ENCODE measurements at regions not wholly inside any gene's neighbourhood (a gene's known extent, or its start where the extent isn't known, plus 50 kb on each side); places are given as distances from the start of the nearest gene placed in this dataset.
"Not testable (repeated sequence)": the region's sequence is repeated elsewhere in the genome, so short reads cannot be mapped to it uniquely, and the experiment has no call there.

- no peak overlapping the region for H3K4me3 ChIP-seq (ENCODE audit: low read length)
- DNase-seq (ENCODE audit: low read depth, low spot score) = no peak
Measured at GRCh38 chr3:152202976-152203626, 65.6 kb upstream of the MBNL1 start.

DNA sequence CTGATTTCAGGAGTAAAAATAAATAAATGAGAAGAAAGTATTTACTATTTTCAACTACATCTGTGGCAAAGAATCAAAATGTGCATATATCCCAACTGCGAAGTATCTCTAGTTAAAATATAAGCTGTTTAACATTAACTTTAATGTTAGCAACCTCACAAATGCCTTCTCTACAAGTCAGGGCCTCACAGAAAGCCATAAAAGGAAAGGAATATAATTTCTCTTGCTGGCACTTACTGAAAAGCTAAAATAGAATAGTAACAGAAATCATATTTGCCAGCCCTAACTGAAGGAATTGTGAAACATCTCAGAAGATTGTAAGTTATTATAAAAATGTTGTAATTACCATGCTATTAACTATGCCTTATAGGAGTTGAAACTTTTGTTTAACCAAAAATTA lies 65.1 kb upstream of the MBNL1 start:
- H3K4me3 ChIP-seq (ENCODE audit: low read length) = no peak overlapping the region
- no peak for DNase-seq (ENCODE audit: low read depth, low spot score)

DNA sequence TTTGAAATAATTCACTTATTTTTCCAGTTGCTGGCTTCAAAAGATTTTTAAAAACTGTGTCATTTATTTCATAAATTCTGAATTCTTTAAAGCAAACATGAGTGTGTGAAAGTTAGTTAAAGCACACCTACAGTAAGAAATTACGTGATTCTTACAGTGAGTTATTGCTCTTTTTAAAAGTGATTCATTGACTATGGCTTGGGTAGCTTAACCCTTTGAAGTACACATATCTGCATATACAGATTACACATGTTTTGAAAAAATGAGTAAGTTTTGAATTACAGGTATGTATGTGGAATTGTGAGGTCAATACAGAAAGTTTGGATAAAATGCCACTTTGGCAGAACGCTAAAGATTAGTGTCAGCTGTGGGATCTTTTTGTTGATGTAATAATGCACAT lies 64.5 kb upstream of the MBNL1 start:
- H3K4me3 ChIP-seq (ENCODE audit: low read length) = no peak overlapping the region
- DNase-seq (ENCODE audit: low read depth, low spot score) = no peak

- no peak for DNase-seq (ENCODE audit: low read depth, low spot score)
- no peak overlapping the region for H3K4me3 ChIP-seq (ENCODE audit: low read length)
Measured at GRCh38 chr3:152205097-152205593, 63.6 kb upstream of the MBNL1 start.

GRCh38 chr3:152206243-152206760 lies 62.4 kb upstream of the MBNL1 start:
- DNase-seq (ENCODE audit: low read depth, low spot score) = no peak
- H3K4me3 ChIP-seq (ENCODE audit: low read length) = no peak overlapping the region

GRCh38 chr3:152208439-152208838 lies 60.3 kb upstream of the MBNL1 start:
- no peak for DNase-seq (ENCODE audit: low read depth, low spot score)
- H3K4me3 ChIP-seq (ENCODE audit: low read length) = no peak overlapping the region

DNA sequence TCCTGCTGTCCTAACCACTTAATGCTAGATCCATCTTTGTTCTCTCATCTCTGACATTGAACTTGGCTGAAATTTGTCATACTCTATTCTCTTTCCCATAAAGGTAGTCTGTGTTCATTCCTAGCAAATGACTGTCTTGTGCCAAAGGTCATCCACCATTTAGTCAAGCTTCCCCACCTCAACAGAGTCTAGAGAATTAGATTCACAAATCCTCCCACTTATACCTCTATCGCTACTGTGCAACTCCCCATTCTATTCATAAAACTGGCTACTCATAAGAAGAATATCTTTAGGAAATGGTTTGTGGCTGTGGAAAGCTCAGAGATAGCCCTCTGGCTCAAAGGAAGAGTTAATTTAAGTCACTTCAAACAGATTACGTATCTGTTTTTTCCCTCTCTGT lies 59.7 kb upstream of the MBNL1 start:
- no peak for DNase-seq (ENCODE audit: low read depth, low spot score)
- no peak overlapping the region for H3K4me3 ChIP-seq (ENCODE audit: low read length)

- H3K4me3 ChIP-seq (ENCODE audit: low read length) = no peak overlapping the region
- DNase-seq (ENCODE audit: low read depth, low spot score) = no peak
Measured at GRCh38 chr3:152209776-152210175, 59.0 kb upstream of the MBNL1 start.

GRCh38 chr3:152210697-152211096 lies 58.0 kb upstream of the MBNL1 start:
- no peak overlapping the region for H3K4me3 ChIP-seq (ENCODE audit: low read length)
- no peak for DNase-seq (ENCODE audit: low read depth, low spot score)

DNA sequence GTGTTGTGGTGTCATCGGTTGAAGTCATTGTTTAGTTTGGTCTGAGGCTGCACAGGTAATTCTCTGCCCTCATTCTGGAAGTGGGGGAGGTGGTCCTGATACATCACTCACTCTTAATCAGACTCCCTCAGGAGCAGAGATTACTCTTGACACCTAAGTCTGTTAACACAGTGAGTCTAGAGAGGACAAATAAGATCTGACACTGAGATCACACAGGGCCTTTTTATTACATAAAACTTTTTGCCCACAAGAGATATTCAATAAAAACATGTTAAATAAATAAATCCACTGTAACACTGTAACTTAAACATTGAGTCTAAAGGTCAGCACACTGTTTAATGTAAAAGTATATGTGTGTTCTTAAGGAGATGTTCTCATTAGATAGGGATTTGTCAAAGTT lies 57.1 kb upstream of the MBNL1 start:
- H3K4me3 ChIP-seq (ENCODE audit: low read length) = no peak overlapping the region
- DNase-seq (ENCODE audit: low read depth, low spot score) = no peak

DNA sequence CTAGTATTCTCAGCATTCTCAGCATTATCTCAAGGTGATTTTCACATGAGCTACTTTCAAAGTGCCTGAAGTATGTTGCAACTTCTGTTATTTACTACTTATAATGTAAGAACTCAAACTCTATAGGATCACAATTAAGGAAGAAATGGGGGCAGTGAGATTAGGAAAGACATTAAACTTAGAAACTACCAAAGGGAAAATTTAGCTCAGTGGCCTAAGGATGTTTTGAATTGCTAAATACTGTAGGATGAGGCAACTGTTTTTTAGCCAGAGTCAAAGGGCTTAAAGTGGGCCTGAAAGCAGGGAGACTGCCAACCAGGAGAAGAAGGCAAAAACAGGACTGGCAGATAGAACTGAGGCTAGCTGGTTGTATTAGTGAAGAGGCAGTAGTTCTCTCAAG lies 55.5 kb upstream of the MBNL1 start:
- no peak for DNase-seq (ENCODE audit: low read depth, low spot score)

GRCh38 chr3:152213938-152214337 lies 54.8 kb upstream of the MBNL1 start:
- DNase-seq (ENCODE audit: low read depth, low spot score) = no peak
- no peak overlapping the region for H3K4me3 ChIP-seq (ENCODE audit: low read length)

More for the DNA sequence above, 55.5 kb upstream of the MBNL1 start:
- H3K4me3 ChIP-seq (ENCODE audit: low read length) = no peak overlapping the region

GRCh38 chr3:152216960-152217865 lies 51.5 kb upstream of the MBNL1 start:
- DNase-seq (ENCODE audit: low read depth, low spot score); H3K4me3 ChIP-seq (ENCODE audit: low read length): not testable (repeated sequence)

- H3K4me3 ChIP-seq (ENCODE audit: low read length) = no peak overlapping the region
- DNase-seq (ENCODE audit: low read depth, low spot score) = no peak
Measured at GRCh38 chr3:152218602-152219001, 50.1 kb upstream of the MBNL1 start.

Measured in Jurkat, Clone E6-1 (cell line).